RWPE1 (cell line): ENCODE measurements at regions not wholly inside any gene's neighbourhood (a gene's known extent, or its start where the extent isn't known, plus 50 kb on each side); places are given as distances from the start of the nearest gene placed in this dataset.

ENCODE experiments used
- CTCF ChIA-PET: fragments of 350-600 bp; sonication (Branson Sonifier 250); formaldehyde crosslinking; extraction: SDS; loops from one replicate; lab custom pipeline; 2021; lab: Yijun Ruan, JAX
- POLR2A ChIA-PET: fragments of 400-600 bp; formaldehyde crosslinking; extraction: SDS; loops from one replicate; lab custom pipeline; 2020; ENCODE audit warnings: antibody characterized with exemption; ENCODE audit not compliant: low non-redundant PET; lab: Yijun Ruan, JAX
- DNase-seq: peaks from one replicate; pipeline ENCODE4 v3.0.0; 2012; ENCODE audit warnings: low spot score
- H3K27ac ChIP-seq: fragments of 450-650 bp; 2 replicates; pipeline ENCODE4 v1.5.1; 2017
- TF ChIP-seq, protein P1 (sequence below): fragments of 450-650 bp; conservative IDR thresholded peaks from 2 replicates; pipeline ENCODE4 v1.5.1; 2017; ENCODE audit warnings: low read depth, mild to moderate bottlenecking

DNA sequence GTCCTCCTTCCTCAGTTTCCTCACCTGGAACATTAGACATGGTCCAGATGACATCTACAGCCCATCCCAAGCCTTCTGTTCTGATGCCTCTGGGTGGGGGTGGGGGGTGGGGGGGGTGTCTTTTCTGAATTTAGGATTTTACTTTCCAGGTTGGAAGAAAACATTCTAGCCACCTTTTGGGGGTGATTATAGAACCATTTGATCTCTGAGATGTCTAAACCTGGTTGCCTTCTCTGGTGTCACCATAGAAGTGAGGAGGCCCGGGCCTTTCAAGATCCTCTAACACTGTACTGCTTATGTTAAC is 411.0 kb upstream of the ZMIZ1 start:
- CTCF ChIA-PET: interaction anchor here (0.5 to 1.1 kb wide), 16 partner anchors 9 to 1380 kb away, joined by 3 to 7 read pairs (median 3); no protein-coding TSS in a partner anchor
- DNase-seq: no peak
- H3K27ac ChIP-seq: no peak overlapping the region
- TF ChIP-seq, protein P1, sequence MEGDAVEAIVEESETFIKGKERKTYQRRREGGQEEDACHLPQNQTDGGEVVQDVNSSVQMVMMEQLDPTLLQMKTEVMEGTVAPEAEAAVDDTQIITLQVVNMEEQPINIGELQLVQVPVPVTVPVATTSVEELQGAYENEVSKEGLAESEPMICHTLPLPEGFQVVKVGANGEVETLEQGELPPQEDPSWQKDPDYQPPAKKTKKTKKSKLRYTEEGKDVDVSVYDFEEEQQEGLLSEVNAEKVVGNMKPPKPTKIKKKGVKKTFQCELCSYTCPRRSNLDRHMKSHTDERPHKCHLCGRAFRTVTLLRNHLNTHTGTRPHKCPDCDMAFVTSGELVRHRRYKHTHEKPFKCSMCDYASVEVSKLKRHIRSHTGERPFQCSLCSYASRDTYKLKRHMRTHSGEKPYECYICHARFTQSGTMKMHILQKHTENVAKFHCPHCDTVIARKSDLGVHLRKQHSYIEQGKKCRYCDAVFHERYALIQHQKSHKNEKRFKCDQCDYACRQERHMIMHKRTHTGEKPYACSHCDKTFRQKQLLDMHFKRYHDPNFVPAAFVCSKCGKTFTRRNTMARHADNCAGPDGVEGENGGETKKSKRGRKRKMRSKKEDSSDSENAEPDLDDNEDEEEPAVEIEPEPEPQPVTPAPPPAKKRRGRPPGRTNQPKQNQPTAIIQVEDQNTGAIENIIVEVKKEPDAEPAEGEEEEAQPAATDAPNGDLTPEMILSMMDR: no peak
- POLR2A ChIA-PET: no interaction called here

DNA sequence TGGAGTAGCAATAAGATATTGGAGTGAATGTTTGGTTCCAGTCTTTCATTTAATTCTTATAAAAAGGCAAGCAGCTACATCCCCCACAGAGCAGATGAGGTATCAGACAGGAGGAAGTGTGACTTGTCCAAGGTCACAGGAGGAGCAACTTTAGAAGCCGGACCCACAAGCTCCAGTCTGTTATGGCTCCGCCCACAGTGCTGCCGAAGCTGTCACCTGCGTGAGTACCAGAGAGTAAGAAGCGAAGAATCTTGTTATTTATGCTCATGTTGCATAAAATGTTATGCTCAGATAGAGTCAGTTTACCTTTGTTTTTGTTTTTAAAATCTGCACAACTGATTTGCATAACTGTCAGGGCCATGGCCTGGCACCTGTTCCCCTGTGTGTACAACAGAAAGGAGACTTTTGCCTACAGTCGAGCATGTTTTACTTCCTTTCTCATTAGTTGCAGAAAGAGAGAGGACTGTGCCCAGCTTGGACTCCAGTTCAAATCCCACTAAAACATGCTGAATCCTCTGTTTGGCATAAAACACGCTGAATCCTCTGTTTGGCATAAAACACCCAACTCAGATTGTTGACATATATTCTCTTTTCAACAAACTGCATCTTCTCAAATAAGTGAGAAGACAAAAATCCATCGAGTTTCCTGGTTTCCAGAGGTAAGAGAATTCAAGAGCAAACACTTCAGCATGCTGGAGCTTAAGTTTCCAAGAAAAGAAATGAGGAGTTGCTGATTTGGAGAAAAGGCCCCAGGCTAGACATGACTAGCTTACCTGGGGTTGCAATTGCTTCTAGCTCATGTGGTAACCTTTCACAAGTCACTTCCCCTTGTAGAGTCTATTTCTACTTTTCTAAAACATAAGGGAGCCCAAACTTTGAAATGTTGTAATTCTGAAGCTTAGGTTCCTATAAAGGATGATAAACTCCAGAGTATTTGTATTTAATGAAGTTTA is 409.8 kb upstream of the ZMIZ1 start:
- CTCF ChIA-PET: interaction anchor here (0.6 to 1.1 kb wide), 3 partner anchors 28 to 135 kb away, joined by 3 to 4 read pairs (median 3); no protein-coding TSS in a partner anchor
- no peak for DNase-seq
- TF ChIP-seq, protein P1: no peak
- H3K27ac ChIP-seq: no peak overlapping the region
- POLR2A ChIA-PET: interaction anchor here (0.6 kb wide), 1 partner anchor 8 kb away, joined by 3 read pairs; no protein-coding TSS in a partner anchor

DNA sequence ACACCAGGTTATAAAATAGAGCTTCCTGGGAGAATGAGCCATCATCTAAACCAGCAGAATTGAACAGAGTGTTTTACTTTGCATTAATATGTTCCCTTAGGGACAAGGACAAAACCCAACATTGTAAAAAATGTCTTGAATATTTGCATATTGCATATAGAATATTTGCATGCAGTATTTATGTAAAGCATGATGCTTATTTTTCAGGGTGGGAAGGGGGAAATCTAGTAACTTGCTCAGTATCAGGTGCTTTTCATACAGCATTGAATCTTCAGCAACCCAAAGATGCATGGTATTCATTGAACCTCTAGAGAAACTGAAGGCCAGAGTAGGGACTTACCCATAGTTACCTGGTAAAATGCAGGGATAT is 409.2 kb upstream of the ZMIZ1 start:
- POLR2A ChIA-PET: no interaction called here
- no peak for DNase-seq
- TF ChIP-seq, protein P1: no peak
- CTCF ChIA-PET: interaction anchor here (0.9 kb wide), 1 partner anchor 8 kb away, joined by 6 read pairs; no protein-coding TSS in a partner anchor
- H3K27ac ChIP-seq: no peak overlapping the region

DNA sequence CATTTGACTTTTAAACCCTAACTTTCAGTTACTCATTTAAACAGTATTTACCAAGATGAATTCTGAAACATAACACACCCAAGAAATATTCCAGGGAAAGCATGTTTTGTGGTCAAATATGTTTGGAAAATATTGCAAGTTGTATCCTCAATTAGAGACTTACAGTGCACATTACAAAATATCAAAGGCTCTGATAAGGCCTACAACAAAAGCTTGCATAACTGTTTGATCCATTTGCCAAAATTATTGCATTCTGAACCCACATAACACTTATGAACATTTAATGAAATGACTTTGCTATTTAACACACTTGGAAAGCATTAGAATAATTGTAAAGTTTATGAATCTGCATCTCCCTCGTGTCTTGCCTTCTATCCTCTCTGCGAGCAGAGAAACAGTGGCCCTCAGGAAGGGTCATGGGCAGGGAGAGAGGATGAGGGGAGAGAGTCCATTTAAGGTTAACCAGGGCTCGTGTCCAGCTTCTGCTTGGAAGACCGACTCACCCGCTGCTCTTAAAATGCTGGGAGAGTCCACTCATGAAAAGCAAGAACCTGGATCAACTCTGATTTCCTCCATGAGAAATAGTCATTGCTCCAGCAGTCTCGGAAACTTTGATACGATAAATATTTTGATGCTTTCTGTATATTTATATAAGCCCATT is 408.2 kb upstream of the ZMIZ1 start:
- CTCF ChIA-PET: interaction anchor here (0.9 kb wide), 1 partner anchor 9 kb away, joined by 6 read pairs; no protein-coding TSS in a partner anchor

DNA sequence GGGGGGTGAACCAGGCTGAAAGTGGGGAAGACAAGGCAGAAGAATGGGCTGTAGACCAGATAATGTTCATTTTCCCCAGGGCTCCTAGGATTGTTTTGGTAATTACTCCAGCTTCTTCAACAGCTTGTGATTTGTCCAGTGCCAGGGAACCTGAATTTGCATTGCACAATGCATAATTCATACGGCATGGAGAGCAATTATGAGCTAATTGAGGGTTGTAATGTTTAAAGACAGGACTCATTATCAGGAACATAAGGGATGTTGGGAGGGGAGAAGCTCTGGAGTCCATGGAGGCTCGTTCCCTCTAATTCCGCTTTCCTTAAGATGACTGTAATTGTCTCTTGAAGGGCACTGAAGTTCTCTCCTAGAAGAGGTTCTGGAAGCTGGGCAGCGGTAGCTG is 405.0 kb upstream of the ZMIZ1 start:
- CTCF ChIA-PET: interaction anchor here (0.6 kb wide), 1 partner anchor 198 kb away, joined by 3 read pairs; no protein-coding TSS in a partner anchor
- no peak for DNase-seq
- POLR2A ChIA-PET: no interaction called here
- no peak overlapping the region for H3K27ac ChIP-seq
- TF ChIP-seq, protein P1: no peak

More for the DNA sequence above, 408.2 kb upstream of the ZMIZ1 start:
- TF ChIP-seq, protein P1: no peak
- H3K27ac ChIP-seq: no peak overlapping the region
- DNase-seq: no peak
- POLR2A ChIA-PET: no interaction called here

DNA sequence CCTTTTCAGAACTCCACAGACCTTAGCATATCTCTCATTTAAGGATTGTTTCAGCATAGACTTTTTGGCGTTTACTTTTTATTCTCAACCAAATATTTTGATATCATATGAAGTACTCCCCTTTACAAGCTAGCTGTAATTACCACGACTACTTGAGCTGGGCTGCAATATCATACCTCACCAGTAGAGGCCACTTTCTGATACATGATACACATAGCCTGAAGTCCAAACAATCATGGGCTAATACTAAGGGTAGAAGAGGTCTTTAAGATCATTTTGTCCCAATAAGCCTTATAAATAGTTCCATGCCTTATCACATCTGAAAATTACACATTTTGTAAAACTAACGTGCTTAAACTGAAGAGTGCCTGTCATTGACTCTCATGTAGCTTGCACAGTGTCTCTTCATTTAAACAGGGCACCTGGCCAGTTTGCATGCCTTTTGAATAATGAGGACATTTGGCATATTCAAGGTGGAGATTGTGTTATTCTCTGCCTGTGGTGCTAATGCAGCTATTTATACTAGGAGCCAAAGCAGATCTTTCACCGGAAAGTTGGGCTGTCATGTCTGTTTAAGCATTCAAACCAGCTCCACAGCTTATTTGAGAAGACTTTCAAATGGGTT is 403.7 kb upstream of the ZMIZ1 start:
- TF ChIP-seq, protein P1: no peak; the same call in 1 of the 2 replicates
- H3K27ac ChIP-seq: no peak overlapping the region
- ChIA-PET POLR2A (no interaction called here), CTCF (interaction anchor here (0.6 to 1.1 kb wide), 4 partner anchors 12 to 1373 kb away, joined by 3 to 4 read pairs (median 3); no protein-coding TSS in a partner anchor)
- DNase-seq: no peak
